ENCODE measurements at regions not wholly inside any gene's neighbourhood (a gene's known extent, or its start where the extent isn't known, plus 50 kb on each side); places are given as distances from the start of the nearest gene placed in this dataset.

- TF ChIP-seq CTCF (IDR thresholded peaks at IDR 0.05; ENCODE audit: low read length) (no peak), EZH2 (optimal IDR thresholded peaks at IDR 0.05; ENCODE audit: low read depth, low read length) (no peak), EZH2phosphoT487 (IDR thresholded peaks at IDR 0.05; ENCODE audit: low read length) (no peak)
These were observed 54.1 kb upstream of the NT5E start for GRCh38 chr6:85395746-85396145.
